Endothelial cell of umbilical vein (primary cell): ENCODE measurements at regions not wholly inside any gene's neighbourhood (a gene's known extent, or its start where the extent isn't known, plus 50 kb on each side); places are given as distances from the start of the nearest gene placed in this dataset.

Source experiments
- BruUV-seq: library from RNA; stranded (reverse); fragments of 400-500 nt; replicated peaks from 2 replicates; lab custom pipeline; 2021; lab: Mats Ljungman, UMichigan
- CTCF ChIA-PET: fragments of 300-600, 350-600 bp; sonication (Branson Sonifier 250); formaldehyde crosslinking; loops from one replicate; lab custom pipeline; 2021; ENCODE audit warnings: antibody characterized with exemption, inconsistent platforms; lab: Charles Lee
- POLR2A ChIA-PET: fragments of 300-600, 350-600 bp; sonication (Branson Sonifier 250); formaldehyde crosslinking; loops from one replicate; lab custom pipeline; 2021; ENCODE audit warnings: antibody characterized with exemption, inconsistent platforms; lab: Charles Lee
- DNase-seq: peaks from one replicate; pipeline ENCODE4 v3.0.0-alpha.2; 2011; ENCODE audit warnings: low read depth, low spot score
- FAIRE-seq: peaks from 2 replicates; lab custom pipeline; 2011; peaks lifted over from hg19 to GRCh38; lab: Jason Lieb, UNC
- H2AFZ ChIP-seq: 2 replicates; pipeline ENCODE4 v1.6.0; 2012; ENCODE audit warnings: low read depth, low read length, control low read depth, inconsistent platforms
- H3K27ac ChIP-seq: 2 replicates; pipeline ENCODE4 v1.5.1; 2011; ENCODE audit warnings: low read depth, mild to moderate bottlenecking, control low read depth, low read length, moderate library complexity; ENCODE audit not compliant: insufficient read depth
- H3K27me3 ChIP-seq, 2 experiments: 2 replicates each; pipeline versions ENCODE4 v1.6.0 to v1.6.1; 2011; ENCODE audit warnings: low read length in 2 of 2, mixed read lengths in 1 of 2; ENCODE audit not compliant: control insufficient read depth in 2 of 2, insufficient read depth in 2 of 2
- H3K36me3 ChIP-seq, 2 experiments: 2 replicates in 1 of 2; 3 replicates in 1 of 2; pipeline ENCODE4 v1.5.1; 2011; ENCODE audit warnings: low read length in 2 of 2, mild to moderate bottlenecking in 1 of 2, moderate library complexity in 1 of 2; ENCODE audit not compliant: control insufficient read depth in 2 of 2, insufficient read depth in 2 of 2; ENCODE audit errors: extremely low read depth in 1 of 2
- H3K4me1 ChIP-seq: 3 replicates; pipeline ENCODE4 v1.5.1; 2011; ENCODE audit warnings: mild to moderate bottlenecking, low read length; ENCODE audit not compliant: control insufficient read depth, insufficient read depth; ENCODE audit errors: extremely low read depth
- H3K4me2 ChIP-seq: 2 replicates; pipeline ENCODE4 v1.6.1; 2011; ENCODE audit warnings: low read length, control low read depth, mixed read lengths; ENCODE audit not compliant: insufficient read depth
- H3K4me3 ChIP-seq, 3 experiments: fragments of 200-600 bp in 1 of 3; sonication (generic), shearing (Covaris generic) in 1 of 3; replicated peaks in 1 of 3; 2 replicates each; pipeline ENCODE4 v1.5.1; 2011 to 2016; ENCODE audit warnings: control low read depth in 3 of 3, low read length in 3 of 3, mild to moderate bottlenecking in 2 of 3, inconsistent platforms in 1 of 3, low read depth in 1 of 3, moderate library complexity in 1 of 3; ENCODE audit not compliant: insufficient read depth in 1 of 3
- H3K79me2 ChIP-seq: 2 replicates; pipeline ENCODE4 v1.6.0; 2012; ENCODE audit warnings: low read length, inconsistent platforms; ENCODE audit not compliant: control insufficient read depth, insufficient read depth
- H3K9ac ChIP-seq: replicated peaks from 2 replicates; pipeline ENCODE3; 2011; ENCODE audit warnings: low read length, control low read depth; ENCODE audit not compliant: insufficient read depth; ENCODE audit errors: extremely low read depth
- H3K9me1 ChIP-seq: replicated peaks from 3 replicates; pipeline ENCODE4 v1.6.0; 2011; ENCODE audit warnings: mild to moderate bottlenecking, low read length; ENCODE audit not compliant: control insufficient read depth, insufficient read depth; ENCODE audit errors: extremely low read depth
- H3K9me3 ChIP-seq: replicated peaks from 2 replicates; pipeline ENCODE4 v1.5.1; 2012; ENCODE audit warnings: low read length, inconsistent platforms; ENCODE audit not compliant: control insufficient read depth, insufficient read depth
- H4K20me1 ChIP-seq: replicated peaks from 2 replicates; pipeline ENCODE3; 2011; ENCODE audit warnings: mild to moderate bottlenecking, low read length; ENCODE audit not compliant: control insufficient read depth, insufficient read depth; ENCODE audit errors: extremely low read depth
- EZH2 ChIP-seq: IDR thresholded peaks from 2 replicates; pipeline ENCODE4 v1.6.1; 2012; ENCODE audit warnings: borderline replicate concordance, low read depth, mild to moderate bottlenecking, moderate library complexity, low read length, inconsistent platforms; ENCODE audit not compliant: severe bottlenecking
- FOS ChIP-seq: IDR thresholded peaks from 2 replicates; pipeline ENCODE4 v1.6.1; 2011; ENCODE audit warnings: mild to moderate bottlenecking, low read length, moderate library complexity, borderline replicate concordance; ENCODE audit not compliant: insufficient read depth
- GATA2 ChIP-seq: IDR thresholded peaks from 2 replicates; pipeline ENCODE4 v1.7.0; 2011; ENCODE audit warnings: low read depth, mild to moderate bottlenecking, moderate library complexity, mixed read lengths, low read length; ENCODE audit not compliant: insufficient read length, insufficient read depth
- JUN ChIP-seq: IDR thresholded peaks from 2 replicates; pipeline ENCODE4 v1.6.1; 2011; ENCODE audit warnings: borderline replicate concordance, low read depth; ENCODE audit not compliant: insufficient read length, insufficient read depth
- MYC ChIP-seq: IDR thresholded peaks from one replicate; pipeline ENCODE4 v1.6.1; 2011; ENCODE audit warnings: mild to moderate bottlenecking, low read depth, low read length
- POLR2A ChIP-seq: IDR thresholded peaks from 2 replicates; pipeline ENCODE4 v1.6.1; 2012; ENCODE audit warnings: low read depth, mild to moderate bottlenecking, control low read depth, low read length
- POLR2AphosphoS5 ChIP-seq: IDR thresholded peaks from 2 replicates; pipeline ENCODE4 v1.6.1; 2012; ENCODE audit warnings: low read depth, mild to moderate bottlenecking, control low read depth, low read length, moderate library complexity; ENCODE audit not compliant: insufficient read depth
- dilution Hi-C: fragments of 300-500 bp; cut with MboI; formaldehyde crosslinking; loops from one replicate; pipeline ENCODE4 v1.15.0; 2019; ENCODE audit warnings: low sequenced_read_pairs; ENCODE audit not compliant: extremely low pct_ligation_motif_present
- intact Hi-C: fragments of 100-400 bp; cut with micrococcal nuclease; formaldehyde crosslinking; loops from one replicate; pipeline ENCODE4 v1.10.0; 2022
- TF ChIP-seq, protein P1 (sequence below): IDR thresholded peaks from 2 replicates; pipeline ENCODE4 v1.6.1; 2011; ENCODE audit not compliant: insufficient read depth, insufficient read length
- TF ChIP-seq, protein P2 (sequence below), 2 donors: IDR thresholded peaks; 1 replicate in 1 of 2; 2 replicates in 1 of 2; pipeline ENCODE4 v1.5.1; 2011; ENCODE audit warnings: low read length in 2 of 2, mild to moderate bottlenecking in 2 of 2, moderate library complexity in 2 of 2, control low read depth in 1 of 2, inconsistent platforms in 1 of 2, low read depth in 1 of 2; ENCODE audit not compliant: insufficient read depth in 1 of 2; ENCODE audit errors: extremely low read depth in 1 of 2

DNA sequence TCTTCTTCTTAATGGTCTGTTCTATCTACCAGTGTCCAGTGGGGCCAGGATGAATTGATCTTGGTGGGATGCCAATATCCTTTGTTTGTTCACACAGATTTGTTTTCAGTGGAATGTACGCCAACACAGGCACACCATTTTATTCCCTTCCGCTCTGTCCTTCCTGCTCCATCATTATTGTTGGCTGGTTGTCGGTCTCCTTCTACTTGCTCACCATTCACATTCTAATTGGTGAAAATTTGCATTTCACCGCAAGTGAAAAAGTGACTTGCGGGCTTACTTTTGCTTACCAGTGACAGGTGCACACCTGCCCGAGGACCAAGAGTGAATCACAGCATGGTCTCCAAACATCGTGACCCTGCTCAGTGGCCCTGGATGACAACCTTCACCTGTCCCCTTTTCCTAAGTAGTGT lies 148.3 kb downstream of the NOC3L start:
- H3K9ac ChIP-seq, result no peak overlapping the region
- H3K79me2 ChIP-seq, result no peaks in the 10 kb centered on the region
- H3K4me2 ChIP-seq, result no peak overlapping the region
- H3K4me1 ChIP-seq, result no peaks in the 10 kb centered on the region
- dilution Hi-C loops (no loop called here), intact Hi-C loops (no loop called here)
- no peak overlapping the region for H2AFZ ChIP-seq
- no peaks in the 10 kb centered on the region for H3K27me3 ChIP-seq
- no peak overlapping the region for H3K4me3 ChIP-seq
- H3K9me3 ChIP-seq, result no peaks in the 10 kb centered on the region
- FAIRE-seq (no peak), DNase-seq (no peak)
- no peak for TF ChIP-seq POLR2A
- TF ChIP-seq EZH2, result no peak
- TF ChIP-seq JUN, result no peak
- TF ChIP-seq POLR2AphosphoS5, result no peak
- TF ChIP-seq MYC, result no peak
- no peak for TF ChIP-seq FOS
- no peak for TF ChIP-seq GATA2
- TF ChIP-seq, protein P1, sequence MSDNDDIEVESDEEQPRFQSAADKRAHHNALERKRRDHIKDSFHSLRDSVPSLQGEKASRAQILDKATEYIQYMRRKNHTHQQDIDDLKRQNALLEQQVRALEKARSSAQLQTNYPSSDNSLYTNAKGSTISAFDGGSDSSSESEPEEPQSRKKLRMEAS, result no peak
- H3K9me1 ChIP-seq, result no peaks in the 10 kb centered on the region
- no TSS peak for BruUV-seq
- H3K27ac ChIP-seq, result no peak overlapping the region
- H3K36me3 ChIP-seq, result no peaks in the 10 kb centered on the region
- CTCF ChIA-PET, result no interaction called here
- no peaks in the 10 kb centered on the region for H4K20me1 ChIP-seq
- POLR2A ChIA-PET, result interaction anchor here (0.5 kb wide), 1 partner anchor 513 kb away, joined by 5 read pairs; no protein-coding TSS in a partner anchor

DNA sequence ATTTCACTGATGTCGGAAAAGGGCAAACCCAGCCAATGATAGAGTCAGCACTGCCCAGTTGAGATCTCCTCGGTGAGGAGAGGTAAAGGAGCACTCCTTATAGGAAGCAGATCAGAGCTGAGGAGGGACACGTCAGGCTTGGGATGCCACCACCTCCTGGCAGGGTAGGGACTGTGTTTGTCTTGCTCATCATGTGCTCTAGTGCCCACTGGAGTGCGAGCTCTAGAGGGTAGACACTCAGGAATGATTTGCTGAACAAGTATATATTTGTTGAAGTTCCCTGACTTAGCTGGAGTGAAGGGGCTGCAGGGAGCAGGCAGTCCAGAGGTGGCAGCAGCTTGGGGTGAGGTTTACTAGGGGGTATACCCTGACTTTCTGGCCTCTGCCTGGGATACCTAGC lies 146.5 kb downstream of the NOC3L start:
- Histone ChIP-seq H3K4me2 (no peak overlapping the region), H3K27ac (no peak overlapping the region), H2AFZ (no peak overlapping the region), H3K9me1 (no peaks in the 10 kb centered on the region), H3K36me3 (no peaks in the 10 kb centered on the region), H3K4me3 (no peak overlapping the region), H3K4me1 (no peaks in the 10 kb centered on the region), H3K9ac (no peak overlapping the region), H3K79me2 (no peaks in the 10 kb centered on the region), H4K20me1 (no peaks in the 10 kb centered on the region), H3K27me3 (no peaks in the 10 kb centered on the region), H3K9me3 (no peaks in the 10 kb centered on the region)
- FAIRE-seq, result no peak
- TF ChIP-seq, protein P2, sequence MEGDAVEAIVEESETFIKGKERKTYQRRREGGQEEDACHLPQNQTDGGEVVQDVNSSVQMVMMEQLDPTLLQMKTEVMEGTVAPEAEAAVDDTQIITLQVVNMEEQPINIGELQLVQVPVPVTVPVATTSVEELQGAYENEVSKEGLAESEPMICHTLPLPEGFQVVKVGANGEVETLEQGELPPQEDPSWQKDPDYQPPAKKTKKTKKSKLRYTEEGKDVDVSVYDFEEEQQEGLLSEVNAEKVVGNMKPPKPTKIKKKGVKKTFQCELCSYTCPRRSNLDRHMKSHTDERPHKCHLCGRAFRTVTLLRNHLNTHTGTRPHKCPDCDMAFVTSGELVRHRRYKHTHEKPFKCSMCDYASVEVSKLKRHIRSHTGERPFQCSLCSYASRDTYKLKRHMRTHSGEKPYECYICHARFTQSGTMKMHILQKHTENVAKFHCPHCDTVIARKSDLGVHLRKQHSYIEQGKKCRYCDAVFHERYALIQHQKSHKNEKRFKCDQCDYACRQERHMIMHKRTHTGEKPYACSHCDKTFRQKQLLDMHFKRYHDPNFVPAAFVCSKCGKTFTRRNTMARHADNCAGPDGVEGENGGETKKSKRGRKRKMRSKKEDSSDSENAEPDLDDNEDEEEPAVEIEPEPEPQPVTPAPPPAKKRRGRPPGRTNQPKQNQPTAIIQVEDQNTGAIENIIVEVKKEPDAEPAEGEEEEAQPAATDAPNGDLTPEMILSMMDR (IDR thresholded peaks at IDR 0.05; ENCODE audit: extremely low read depth in 1 of 2, insufficient read depth in 1 of 2, low read depth in 1 of 2, low read length in 2 of 2), result no peak
- no peak for TF ChIP-seq POLR2AphosphoS5
- TF ChIP-seq FOS, result no peak
- ChIA-PET CTCF (no interaction called here), POLR2A (no interaction called here)
- DNase-seq, result no peak
- dilution Hi-C loops, result no loop called here
- no TSS peak for BruUV-seq
- intact Hi-C loops, result no loop called here
